HG02610 (cell line): ENCODE measurements at regions not wholly inside any gene's neighbourhood (a gene's known extent, or its start where the extent isn't known, plus 50 kb on each side); places are given as distances from the start of the nearest gene placed in this dataset.

Experiments
- ATAC-seq: cut with Tn5 transposase; IDR thresholded peaks from one replicate; pipeline ENCODE4 v1.9.1; 2021; ENCODE audit warnings: mild to moderate bottlenecking, moderate library complexity; ENCODE audit not compliant: unreplicated experiment

- no peak for ATAC-seq
Measured at GRCh38 chr9:1261879-1262766, 212.0 kb downstream of the DMRT2 start.

GRCh38 chr9:1267141-1267570, 217.0 kb downstream of the DMRT2 start:
- ATAC-seq, result peak; percentile 96

- ATAC-seq, result no peak
Measured at GRCh38 chr9:1267581-1267980, 217.4 kb downstream of the DMRT2 start.

- no peak for ATAC-seq
Measured at GRCh38 chr9:1269533-1270315, 219.6 kb downstream of the DMRT2 start.

- no peak for ATAC-seq
Measured at GRCh38 chr9:1271367-1271766, 221.2 kb downstream of the DMRT2 start.

- ATAC-seq, result no peak
Measured at GRCh38 chr9:1271786-1272185, 221.6 kb downstream of the DMRT2 start.

GRCh38 chr9:1272488-1272887, 222.3 kb downstream of the DMRT2 start:
- no peak for ATAC-seq

GRCh38 chr9:1273859-1274258, 223.7 kb downstream of the DMRT2 start:
- ATAC-seq, result no peak

- ATAC-seq, result no peak
Measured at GRCh38 chr9:1274334-1274733, 224.2 kb downstream of the DMRT2 start.

- ATAC-seq, result no peak
Measured at GRCh38 chr9:1276474-1276873, 226.3 kb downstream of the DMRT2 start.

GRCh38 chr9:1284727-1285126, 234.6 kb downstream of the DMRT2 start:
- ATAC-seq, result no peak

- no peak for ATAC-seq
Measured at GRCh38 chr9:1285526-1285925, 235.4 kb downstream of the DMRT2 start.

- no peak for ATAC-seq
Measured at GRCh38 chr9:1292384-1292783, 242.2 kb downstream of the DMRT2 start.

- no peak for ATAC-seq
Measured at GRCh38 chr9:1294641-1295258, 244.6 kb downstream of the DMRT2 start.

- no peak for ATAC-seq
Measured at GRCh38 chr9:1296331-1296730, 246.2 kb downstream of the DMRT2 start.

- ATAC-seq, result no peak
Measured at GRCh38 chr9:1298046-1298445, 247.9 kb downstream of the DMRT2 start.

GRCh38 chr9:1300941-1301340, 250.8 kb downstream of the DMRT2 start:
- no peak for ATAC-seq

GRCh38 chr9:1303932-1304331, 253.8 kb downstream of the DMRT2 start:
- no peak for ATAC-seq

GRCh38 chr9:1311462-1312042, 261.4 kb downstream of the DMRT2 start:
- no peak for ATAC-seq

- no peak for ATAC-seq
Measured at GRCh38 chr9:1319436-1319835, 269.3 kb downstream of the DMRT2 start.

GRCh38 chr9:1320051-1320557, 269.9 kb downstream of the DMRT2 start:
- ATAC-seq, result no peak
